OCI-LY1 (cell line): ENCODE measurements at regions not wholly inside any gene's neighbourhood (a gene's known extent, or its start where the extent isn't known, plus 50 kb on each side); places are given as distances from the start of the nearest gene placed in this dataset.

ENCODE experiments used
- H2AFZ ChIP-seq: fragments of 200-600 bp; sonication (generic), shearing (Covaris generic); 2 replicates; pipeline ENCODE4 v1.6.0; 2014; ENCODE audit warnings: antibody characterized with exemption, mild to moderate bottlenecking, low read length
- H3F3A ChIP-seq: fragments of 200-600 bp; sonication (generic), shearing (Covaris generic); 2 replicates; pipeline ENCODE4 v1.6.0; 2014; ENCODE audit warnings: mild to moderate bottlenecking, antibody characterized with exemption, low read length, moderate library complexity; ENCODE audit not compliant: insufficient read depth
- H3K27ac ChIP-seq: fragments of 200-600 bp; sonication (generic); 2 replicates; pipeline ENCODE4 v1.5.1; 2014; ENCODE audit warnings: low read length, mixed run types, mild to moderate bottlenecking, low read depth; ENCODE audit not compliant: poor library complexity, severe bottlenecking
- H3K27me3 ChIP-seq: fragments of 200-600 bp; sonication (generic); 2 replicates; pipeline ENCODE4 v1.6.0; 2014; ENCODE audit warnings: antibody characterized with exemption, mild to moderate bottlenecking, low read length, moderate library complexity; ENCODE audit not compliant: insufficient read depth
- H3K36me3 ChIP-seq: fragments of 200-600 bp; sonication (generic); 2 replicates; pipeline ENCODE4 v1.6.1; 2014; ENCODE audit warnings: mild to moderate bottlenecking, antibody characterized with exemption, low read length, moderate library complexity, mixed read lengths; ENCODE audit not compliant: insufficient read depth
- H3K4me1 ChIP-seq: fragments of 200-600 bp; sonication (generic); 2 replicates; pipeline ENCODE4 v1.5.1; 2014; ENCODE audit warnings: mild to moderate bottlenecking, low read length, moderate library complexity; ENCODE audit not compliant: insufficient read depth, severe bottlenecking
- H3K4me2 ChIP-seq: fragments of 200-600 bp; sonication (generic), shearing (Covaris generic); 2 replicates; pipeline ENCODE4 v1.6.1; 2014; ENCODE audit warnings: low read length
- H3K4me3 ChIP-seq: fragments of 200-600 bp; sonication (generic); 2 replicates; pipeline ENCODE4 v1.5.1; 2014; ENCODE audit warnings: low read length, low read depth, mild to moderate bottlenecking, mixed read lengths; ENCODE audit not compliant: poor library complexity, severe bottlenecking
- H3K79me2 ChIP-seq: fragments of 200-600 bp; shearing (Covaris generic); 2 replicates; pipeline ENCODE4 v1.6.1; 2016; ENCODE audit warnings: mixed run types, low read length, mixed read lengths; ENCODE audit not compliant: insufficient read depth
- H3K9ac ChIP-seq: fragments of 200-600 bp; sonication (generic), shearing (Covaris generic); 2 replicates; pipeline ENCODE4 v1.6.1; 2014; ENCODE audit warnings: mild to moderate bottlenecking, low read length, mixed read lengths
- H3K9me2 ChIP-seq: fragments of 200-600 bp; sonication (generic), shearing (Covaris generic); 2 replicates; pipeline ENCODE4 v1.6.1; 2014; ENCODE audit warnings: low read depth, mild to moderate bottlenecking, low read length, mixed read lengths
- H3K9me3 ChIP-seq: fragments of 200-600 bp; shearing (Covaris generic); 2 replicates; pipeline ENCODE4 v1.6.1; 2014; ENCODE audit warnings: low read length, mixed read lengths
- H4K20me1 ChIP-seq: fragments of 200-600 bp; sonication (generic), shearing (Covaris generic); 2 replicates; pipeline ENCODE4 v1.6.0; 2016; ENCODE audit warnings: mild to moderate bottlenecking, low read length; ENCODE audit not compliant: insufficient read depth
- CTCF ChIP-seq: fragments of 200-600 bp; sonication (generic), shearing (Covaris generic); IDR thresholded peaks from 2 replicates; pipeline ENCODE4 v1.5.1; 2017; ENCODE audit warnings: mild to moderate bottlenecking, antibody characterized with exemption, low read length, moderate library complexity, mixed read lengths
- EZH2 ChIP-seq: fragments of 200-600 bp; sonication (generic), shearing (Covaris generic); IDR thresholded peaks from 2 replicates; pipeline ENCODE4 v1.8.0; 2017; ENCODE audit warnings: borderline replicate concordance, mixed run types, mild to moderate bottlenecking, antibody characterized with exemption, low read length, moderate library complexity, mixed read lengths

- Histone ChIP-seq H3K4me3 (no peak overlapping the region), H3K4me1 (no peaks in the 10 kb centered on the region), H3K27me3 (no peaks in the 10 kb centered on the region; the same call in 1 of the 2 replicates), H3K9me2 (no peaks in the 10 kb centered on the region), H3K79me2 (no peaks in the 10 kb centered on the region), H2AFZ (no peak overlapping the region), H3F3A (no peaks in the 10 kb centered on the region), H3K27ac (no peak overlapping the region), H3K36me3 (no peaks in the 10 kb centered on the region), H3K4me2 (no peak overlapping the region), H4K20me1 (no peaks in the 10 kb centered on the region), H3K9me3 (no peaks in the 10 kb centered on the region), H3K9ac (no peak overlapping the region)
- TF ChIP-seq CTCF (no peak), EZH2 (no peak)
These were observed 332.5 kb downstream of the AMY1C start for GRCh38 chr1:104082221-104082620.

DNA sequence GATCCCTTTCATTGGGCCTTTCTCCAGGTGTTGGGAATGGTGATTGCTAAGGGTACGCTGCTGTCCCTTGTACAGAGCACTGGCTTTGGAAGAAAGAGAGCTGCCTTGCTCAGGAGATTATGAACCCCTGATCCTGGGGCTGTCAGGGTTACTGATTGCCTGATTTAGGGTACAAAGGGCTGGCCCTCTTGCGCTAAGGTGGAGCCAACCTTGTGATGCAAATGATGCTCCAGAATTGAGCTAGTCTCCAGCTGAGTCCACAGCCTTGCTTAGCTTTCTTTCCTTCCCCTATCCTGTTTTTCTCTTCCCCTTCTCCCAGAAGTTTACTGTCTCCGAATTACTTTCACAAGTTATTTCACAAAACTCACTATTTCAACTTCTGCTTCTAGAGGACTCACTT is 334.7 kb downstream of the AMY1C start:
- no peak overlapping the region for H3K27ac ChIP-seq
- H3K9me2 ChIP-seq = no peaks in the 10 kb centered on the region
- H3K4me3 ChIP-seq = no peak overlapping the region
- no peak overlapping the region for H2AFZ ChIP-seq
- H3K4me1 ChIP-seq = no peaks in the 10 kb centered on the region
- H3F3A ChIP-seq = no peaks in the 10 kb centered on the region
- no peak overlapping the region for H3K4me2 ChIP-seq
- no peaks in the 10 kb centered on the region for H4K20me1 ChIP-seq
- no peak overlapping the region for H3K9ac ChIP-seq
- H3K36me3 ChIP-seq = no peaks in the 10 kb centered on the region
- H3K27me3 ChIP-seq = no peaks in the 10 kb centered on the region; the same call in 1 of the 2 replicates
- H3K79me2 ChIP-seq = no peaks in the 10 kb centered on the region
- H3K9me3 ChIP-seq = no peaks in the 10 kb centered on the region
- no peak for TF ChIP-seq EZH2

GRCh38 chr1:104092698-104093097 is 343.0 kb downstream of the AMY1C start:
- H3K36me3 ChIP-seq = no peaks in the 10 kb centered on the region

More at GRCh38 chr1:104092698-104093097, 343.0 kb downstream of the AMY1C start:
- Histone ChIP-seq H3K4me1 (no peaks in the 10 kb centered on the region), H3K4me2 (no peak overlapping the region), H3F3A (no peaks in the 10 kb centered on the region), H3K9me3 (no peaks in the 10 kb centered on the region), H3K9me2 (no peaks in the 10 kb centered on the region), H3K27ac (no peak overlapping the region), H3K9ac (no peak overlapping the region), H3K27me3 (no peaks in the 10 kb centered on the region), H2AFZ (no peak overlapping the region), H3K79me2 (no peaks in the 10 kb centered on the region), H3K4me3 (no peak overlapping the region), H4K20me1 (no peaks in the 10 kb centered on the region)
- TF ChIP-seq CTCF = no peak
- no peak for TF ChIP-seq EZH2
